HG03439 (cell line): ENCODE measurements at regions not wholly inside any gene's neighbourhood (a gene's known extent, or its start where the extent isn't known, plus 50 kb on each side); places are given as distances from the start of the nearest gene placed in this dataset.
"Not testable (repeated sequence)": the region's sequence is repeated elsewhere in the genome, so short reads cannot be mapped to it uniquely, and the experiment has no call there.

ENCODE experiments used
- ATAC-seq: cut with Tn5 transposase; IDR thresholded peaks from one replicate; pipeline ENCODE4 v1.9.1; 2021; ENCODE audit warnings: mild to moderate bottlenecking, moderate library complexity; ENCODE audit not compliant: unreplicated experiment

DNA sequence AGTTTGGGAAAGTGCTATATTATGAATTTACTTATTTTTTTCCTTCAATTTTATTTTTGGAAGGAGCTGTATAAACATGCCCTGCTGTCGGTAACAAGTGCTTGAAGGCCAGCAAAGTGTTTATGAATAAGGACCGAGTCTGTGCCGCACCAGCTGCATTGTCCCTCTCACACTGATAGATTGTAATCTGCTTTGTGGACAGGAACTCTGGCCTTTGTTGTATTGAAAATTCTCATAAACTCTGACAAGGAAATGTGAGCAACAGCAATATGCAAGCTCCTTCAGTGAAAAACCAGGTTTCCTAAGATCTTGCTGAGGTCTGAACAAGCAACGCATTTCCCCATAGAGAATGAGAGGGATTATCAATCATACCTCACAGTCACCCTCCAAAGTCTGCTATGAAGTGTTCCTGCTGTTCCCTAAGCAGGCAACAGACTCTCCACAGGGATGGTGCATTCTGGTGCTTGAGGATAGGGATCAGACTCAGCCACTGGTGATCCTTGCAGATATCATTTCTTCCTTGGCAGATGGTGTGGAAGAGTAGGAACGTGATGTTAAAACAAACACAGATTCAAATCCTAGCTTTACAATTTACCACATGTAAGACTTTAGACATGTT, 109.6 kb downstream of the KCNJ2 start:
- no peak for ATAC-seq

DNA sequence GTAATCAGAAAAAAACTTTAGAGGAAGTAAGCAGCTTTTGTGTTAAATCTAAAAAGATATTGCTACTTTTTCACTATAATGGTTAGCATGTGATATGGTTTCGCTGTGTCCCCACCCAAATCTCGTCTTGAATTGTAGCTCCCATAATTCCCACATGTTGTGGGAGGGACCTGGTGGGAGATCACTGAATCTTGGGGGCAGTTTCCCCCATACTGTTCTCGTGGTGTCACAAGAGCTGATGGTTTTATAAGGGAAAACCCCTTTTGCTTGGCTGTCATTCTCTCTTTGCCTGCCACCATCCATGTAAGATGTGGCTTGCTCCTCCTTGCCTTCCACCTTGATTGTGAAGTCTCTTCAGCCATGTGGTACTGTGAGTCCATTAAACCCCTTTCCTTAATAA, 117.1 kb downstream of the KCNJ2 start:
- no peak for ATAC-seq

DNA sequence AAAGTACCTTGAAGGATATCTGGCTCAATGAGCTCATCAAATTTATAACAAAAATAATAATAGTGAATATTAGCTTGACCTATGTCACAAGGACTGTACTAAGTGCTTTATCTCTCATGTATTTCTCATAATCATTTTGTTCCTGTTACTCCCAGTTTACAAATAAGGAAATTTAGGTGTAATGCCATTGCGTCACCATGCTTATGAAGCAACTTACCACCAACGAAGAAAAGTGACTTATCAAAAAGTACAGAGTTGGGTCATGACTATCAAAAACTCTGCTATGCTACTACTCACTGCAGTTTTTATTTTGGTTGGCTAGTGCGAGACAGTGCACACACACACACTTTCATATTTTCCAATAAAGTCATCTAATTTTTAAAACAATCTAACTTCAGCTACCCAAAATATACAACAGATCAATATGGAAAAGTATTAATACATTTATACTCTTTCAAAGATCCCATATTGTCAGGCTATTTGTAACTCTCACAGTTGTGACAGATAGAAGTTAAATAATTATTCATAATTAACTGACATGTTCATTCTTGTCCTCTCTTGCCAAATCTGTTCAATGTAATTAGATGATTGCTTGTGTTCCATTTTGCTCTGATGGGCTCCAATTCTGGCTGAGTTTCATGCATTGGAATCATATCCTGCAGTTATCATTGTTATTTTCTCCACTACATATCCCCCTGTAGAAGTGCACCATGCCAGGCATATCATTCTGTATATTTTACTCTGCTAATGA, 119.4 kb downstream of the KCNJ2 start:
- no peak for ATAC-seq

GRCh38 chr17:70290770-70291169, 121.4 kb downstream of the KCNJ2 start:
- ATAC-seq, result no peak

DNA sequence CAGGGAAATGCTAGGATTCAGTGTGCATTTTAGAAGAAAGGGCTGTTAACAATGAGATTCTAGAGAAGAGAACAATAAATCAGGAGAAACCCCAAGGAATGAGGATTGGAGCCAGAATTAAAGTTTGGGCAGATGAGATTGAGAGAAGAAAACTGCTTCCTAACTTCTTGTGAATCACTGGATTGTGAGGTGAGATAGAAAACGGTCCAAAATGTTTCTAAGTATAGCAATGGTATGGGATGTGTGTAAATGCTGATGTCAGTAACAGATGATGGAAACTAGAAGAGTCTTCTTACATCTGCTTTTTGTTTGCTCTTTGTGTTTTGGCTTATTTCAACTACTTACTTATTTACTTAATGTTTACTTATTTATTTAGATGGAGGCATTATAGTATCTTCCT, 123.0 kb downstream of the KCNJ2 start:
- ATAC-seq, result no peak

GRCh38 chr17:70293564-70294310, 124.4 kb downstream of the KCNJ2 start:
- not testable (repeated sequence) for ATAC-seq

- no peak for ATAC-seq
These were observed 126.0 kb downstream of the KCNJ2 start for GRCh38 chr17:70295329-70295728.

- no peak for ATAC-seq
These were observed 126.4 kb downstream of the KCNJ2 start for GRCh38 chr17:70295731-70296130.

GRCh38 chr17:70296456-70296855, 127.1 kb downstream of the KCNJ2 start:
- ATAC-seq, result no peak

DNA sequence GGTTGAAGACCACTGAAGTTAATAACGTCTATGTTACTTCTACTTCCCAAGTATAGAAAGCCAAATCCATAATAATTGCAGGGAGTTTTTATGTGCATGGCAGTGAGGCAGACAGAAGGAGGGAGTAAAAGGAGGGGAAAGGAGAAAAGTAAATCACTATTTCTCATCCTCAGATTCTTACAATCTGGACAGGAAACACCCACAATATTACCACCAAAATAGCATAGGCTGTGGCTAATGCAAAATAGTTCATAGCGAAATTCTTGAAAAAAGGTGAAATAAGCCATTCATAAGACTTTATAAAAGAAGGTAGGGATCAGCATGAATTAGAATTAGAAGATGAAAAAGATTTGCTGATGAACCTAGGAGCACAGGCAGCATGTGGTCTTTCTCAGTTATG, 128.1 kb downstream of the KCNJ2 start:
- ATAC-seq, result no peak

DNA sequence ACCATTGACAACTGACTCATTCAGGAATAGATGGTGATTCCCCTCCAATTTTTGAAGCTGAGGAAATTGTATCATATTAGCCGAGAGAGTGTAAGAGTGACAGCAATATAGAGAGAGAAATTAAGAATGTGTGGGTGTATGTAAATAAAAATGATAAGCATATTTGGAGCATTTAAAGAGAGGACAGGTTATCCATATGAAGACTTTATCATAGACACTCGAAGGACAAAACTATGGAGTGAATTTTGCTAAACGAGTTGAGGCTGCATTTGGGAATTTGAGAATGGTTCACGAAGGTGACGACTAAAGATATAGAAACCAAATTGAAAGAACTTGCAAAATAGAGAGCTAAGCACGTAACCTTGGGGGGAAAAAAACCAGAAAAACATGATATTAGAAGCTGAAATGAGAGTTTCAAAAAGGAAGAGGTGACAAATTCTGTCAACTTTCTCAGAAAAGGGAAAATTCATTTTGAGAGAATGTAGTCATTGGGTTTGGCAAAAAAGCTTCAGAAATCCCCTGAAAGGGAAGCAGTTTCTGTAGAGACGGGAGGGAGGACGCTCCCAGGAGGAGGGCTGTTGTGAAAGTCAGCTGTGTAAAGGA, 129.7 kb downstream of the KCNJ2 start:
- peak; percentile 71 for ATAC-seq

GRCh38 chr17:70307430-70308225, 138.3 kb downstream of the KCNJ2 start:
- ATAC-seq, result no peak

DNA sequence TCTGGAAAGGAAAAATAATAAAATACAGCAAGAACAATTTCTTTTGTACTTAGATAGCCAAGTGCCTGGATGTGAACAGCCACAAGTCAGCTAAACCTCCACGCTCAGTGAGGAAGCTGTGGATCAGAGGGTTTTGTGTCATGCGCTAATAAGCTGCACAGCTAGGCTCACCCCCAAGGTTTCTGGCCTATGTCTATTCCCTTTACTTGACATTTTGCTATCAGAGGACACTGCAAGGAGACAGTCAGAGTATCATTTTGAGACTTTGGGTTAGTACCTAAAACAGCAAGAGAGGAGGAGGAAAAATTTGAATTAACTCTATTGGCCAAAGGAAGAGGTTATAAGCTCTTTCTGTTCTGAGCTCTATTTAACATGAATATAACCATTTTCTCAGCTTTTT, 139.3 kb downstream of the KCNJ2 start:
- ATAC-seq, result no peak

DNA sequence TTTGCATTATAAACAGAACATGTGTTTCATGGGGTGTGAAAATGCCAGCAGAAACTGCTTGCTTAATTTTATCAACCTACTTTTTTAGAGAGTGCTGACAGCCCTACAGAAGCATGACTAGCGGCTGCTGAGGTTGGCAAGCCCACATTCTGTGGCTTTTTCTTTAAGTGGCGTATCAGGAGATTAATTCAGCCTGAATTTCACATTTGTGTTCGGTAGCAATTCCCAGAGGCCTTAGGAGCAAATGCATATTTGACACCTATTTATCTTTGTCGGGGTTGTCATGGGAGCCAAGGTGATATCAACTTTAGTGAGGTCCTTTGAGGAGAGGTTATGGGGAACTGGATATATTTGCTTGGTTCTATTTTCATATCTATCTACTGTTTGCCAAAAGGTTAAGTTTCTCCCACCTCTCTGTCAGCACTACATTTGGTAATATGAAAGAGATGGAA, 140.9 kb downstream of the KCNJ2 start:
- no peak for ATAC-seq

- ATAC-seq, result no peak
These were observed 143.9 kb downstream of the KCNJ2 start for GRCh38 chr17:70313086-70313852.

- ATAC-seq, result no peak
These were observed 144.8 kb downstream of the KCNJ2 start for GRCh38 chr17:70314096-70314495.

DNA sequence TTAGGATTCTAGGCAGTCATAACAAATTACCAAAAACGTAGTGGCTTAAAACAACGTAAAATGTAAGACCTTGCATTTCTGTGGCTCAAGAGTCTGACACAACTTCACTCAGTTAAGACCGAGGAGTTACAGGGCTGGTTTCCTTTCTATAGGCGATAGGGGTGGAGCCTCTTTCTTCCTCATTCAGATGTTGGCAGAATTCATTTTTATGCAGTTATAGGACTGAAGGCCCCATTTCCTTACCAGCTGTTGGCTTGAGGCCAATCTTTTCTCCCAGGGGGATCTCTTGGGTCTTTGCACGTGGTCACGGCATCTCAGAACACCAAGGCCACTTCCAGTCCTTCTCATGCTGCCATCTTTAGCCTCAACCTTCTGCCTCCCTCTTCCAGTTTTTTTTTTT, 145.2 kb downstream of the KCNJ2 start:
- ATAC-seq, result no peak

- ATAC-seq, result no peak
These were observed 148.1 kb downstream of the KCNJ2 start for GRCh38 chr17:70317421-70317820.

GRCh38 chr17:70318051-70318450, 148.7 kb downstream of the KCNJ2 start:
- no peak for ATAC-seq

GRCh38 chr17:70319516-70319915, 150.2 kb downstream of the KCNJ2 start:
- ATAC-seq, result no peak
